Esophagus muscularis mucosa (tissue), 4 donors: ENCODE measurements at regions not wholly inside any gene's neighbourhood (a gene's known extent, or its start where the extent isn't known, plus 50 kb on each side); places are given as distances from the start of the nearest gene placed in this dataset.

ENCODE experiments used
- DNase-seq: peaks from one replicate; pipeline ENCODE4 v3.0.0-alpha.2; 2017; ENCODE audit errors: extremely low spot score
- H3K27ac ChIP-seq, 4 donors: fragments of 200-600 bp; sonication (generic); replicated peaks in 1 of 4; 1 replicate in 3 of 4; 2 replicates in 1 of 4; pipeline ENCODE4 v1.5.1; 2016 to 2019; ENCODE audit warnings: mild to moderate bottlenecking in 1 of 4
- H3K27me3 ChIP-seq, 4 donors: fragments of 200-600 bp; sonication (generic); one replicate each; pipeline versions ENCODE4 v1.5.1 to v1.6.0; 2016 to 2019
- H3K36me3 ChIP-seq, 4 donors: fragments of 200-600 bp; sonication (generic); one replicate each; pipeline ENCODE4 v1.5.1; 2016 to 2019
- H3K4me1 ChIP-seq, 4 donors: fragments of 200-600 bp; sonication (generic); one replicate each; pipeline ENCODE4 v1.5.1; 2016 to 2019
- H3K4me3 ChIP-seq, 4 donors: fragments of 200-600 bp; sonication (generic); 1 replicate in 2 of 4; 2 replicates in 2 of 4; pipeline ENCODE4 v1.5.1; 2016 to 2019; ENCODE audit warnings: mild to moderate bottlenecking in 4 of 4, moderate library complexity in 1 of 4
- H3K9me3 ChIP-seq, 4 donors: fragments of 200-600 bp; sonication (generic); 1 replicate in 3 of 4; 2 replicates in 1 of 4; pipeline ENCODE4 v1.5.1; 2016 to 2019
- EP300 ChIP-seq: sonication (generic); formaldehyde crosslinking; IDR thresholded peaks from one replicate; pipeline ENCODE4 v1.6.1; 2017; ENCODE audit warnings: antibody characterized with exemption
- POLR2A ChIP-seq: fragments of 450-650 bp; IDR thresholded peaks from one replicate; pipeline ENCODE4 v1.6.1; 2017; ENCODE audit warnings: antibody characterized with exemption, moderate library complexity, mild to moderate bottlenecking, low read depth
- POLR2AphosphoS5 ChIP-seq, 2 donors: sonication (generic); formaldehyde crosslinking; IDR thresholded peaks; one replicate each; pipeline ENCODE4 v1.6.1; 2017; ENCODE audit warnings: antibody characterized with exemption in 2 of 2
- WGBS: methylation state at CpG from one replicate; pipeline ENCODE4 v1.1.5; 2018; 5-methylcytosine and 5-hydroxymethylcytosine counted together
- intact Hi-C: fragments of 100-400 bp; cut with DNase I; formaldehyde crosslinking; loops from one replicate; pipeline ENCODE4 v1.15.1; 2023
- TF ChIP-seq, protein P1 (sequence below), 3 experiments: fragments of 200-600 bp in 2 of 3; fragments of 450-650 bp in 1 of 3; sonication (generic) in 2 of 3; IDR thresholded peaks; one replicate each; pipeline ENCODE4 v1.5.1; 2017 to 2019; ENCODE audit warnings: antibody characterized with exemption in 3 of 3, mild to moderate bottlenecking in 2 of 3, moderate library complexity in 1 of 3

DNA sequence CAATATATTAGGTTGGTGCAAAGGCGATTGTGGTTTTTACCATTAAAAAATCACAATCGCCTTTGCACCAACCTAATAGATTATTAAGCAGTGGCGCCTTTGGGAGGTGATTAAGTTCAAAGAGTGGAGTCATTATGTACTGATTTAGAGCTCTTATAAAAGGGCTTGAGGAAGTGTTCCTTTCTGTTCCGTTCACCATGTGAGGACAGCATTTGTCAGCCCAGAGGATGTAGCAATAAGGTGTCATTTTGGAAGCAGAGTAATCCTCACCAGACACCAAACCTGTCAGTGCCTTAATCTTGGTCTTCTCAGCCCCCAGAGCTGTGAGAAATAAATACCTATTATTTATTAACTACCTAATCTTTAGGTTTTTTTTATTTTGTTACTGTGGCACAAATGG, 542.1 kb upstream of the MAN1A1 start:
- Histone ChIP-seq H3K27me3 (no peaks in the 10 kb centered on the region), H3K4me3 (no peak overlapping the region), H3K4me1 (peaks cover 0 to 5% (median 0%) of the 10 kb centered on the region in 4 donors), H3K36me3 (no peaks in the 10 kb centered on the region), H3K9me3 (no peaks in the 10 kb centered on the region), H3K27ac (no peak overlapping the region)
- intact Hi-C loops: no loop called here
- WGBS: 87% methylated on average over 4 of the region's 4 CpGs
- TF ChIP-seq POLR2AphosphoS5 (IDR thresholded peaks at IDR 0.05) (no peak), EP300 (no peak), POLR2A (no peak)
- TF ChIP-seq, protein P1, sequence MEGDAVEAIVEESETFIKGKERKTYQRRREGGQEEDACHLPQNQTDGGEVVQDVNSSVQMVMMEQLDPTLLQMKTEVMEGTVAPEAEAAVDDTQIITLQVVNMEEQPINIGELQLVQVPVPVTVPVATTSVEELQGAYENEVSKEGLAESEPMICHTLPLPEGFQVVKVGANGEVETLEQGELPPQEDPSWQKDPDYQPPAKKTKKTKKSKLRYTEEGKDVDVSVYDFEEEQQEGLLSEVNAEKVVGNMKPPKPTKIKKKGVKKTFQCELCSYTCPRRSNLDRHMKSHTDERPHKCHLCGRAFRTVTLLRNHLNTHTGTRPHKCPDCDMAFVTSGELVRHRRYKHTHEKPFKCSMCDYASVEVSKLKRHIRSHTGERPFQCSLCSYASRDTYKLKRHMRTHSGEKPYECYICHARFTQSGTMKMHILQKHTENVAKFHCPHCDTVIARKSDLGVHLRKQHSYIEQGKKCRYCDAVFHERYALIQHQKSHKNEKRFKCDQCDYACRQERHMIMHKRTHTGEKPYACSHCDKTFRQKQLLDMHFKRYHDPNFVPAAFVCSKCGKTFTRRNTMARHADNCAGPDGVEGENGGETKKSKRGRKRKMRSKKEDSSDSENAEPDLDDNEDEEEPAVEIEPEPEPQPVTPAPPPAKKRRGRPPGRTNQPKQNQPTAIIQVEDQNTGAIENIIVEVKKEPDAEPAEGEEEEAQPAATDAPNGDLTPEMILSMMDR (IDR thresholded peaks at IDR 0.05): no peak
- DNase-seq: no peak

DNA sequence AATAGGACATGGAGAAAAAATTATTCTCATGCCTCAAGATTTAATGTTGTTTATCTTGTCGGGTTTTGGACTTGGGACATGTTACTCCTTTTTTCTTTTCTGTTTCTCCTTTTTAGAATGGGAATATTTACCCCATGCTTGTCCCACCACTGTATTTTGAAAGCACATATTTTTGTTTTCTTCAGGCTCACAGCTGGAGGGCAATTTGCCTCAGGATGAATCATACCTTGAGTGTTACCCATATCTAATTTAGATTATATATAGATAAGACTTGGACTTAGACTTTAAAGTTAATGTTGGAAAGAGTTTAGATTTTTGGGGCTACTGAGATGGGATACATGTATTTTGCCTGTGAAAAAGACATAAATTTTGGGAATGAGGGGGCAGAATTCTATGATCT, 541.6 kb upstream of the MAN1A1 start:
- TF ChIP-seq EP300: no peak
- no peak for TF ChIP-seq POLR2AphosphoS5 (IDR thresholded peaks at IDR 0.05)
- TF ChIP-seq POLR2A: no peak
- TF ChIP-seq, protein P1 (IDR thresholded peaks at IDR 0.05): no peak
- no peak for DNase-seq

DNA sequence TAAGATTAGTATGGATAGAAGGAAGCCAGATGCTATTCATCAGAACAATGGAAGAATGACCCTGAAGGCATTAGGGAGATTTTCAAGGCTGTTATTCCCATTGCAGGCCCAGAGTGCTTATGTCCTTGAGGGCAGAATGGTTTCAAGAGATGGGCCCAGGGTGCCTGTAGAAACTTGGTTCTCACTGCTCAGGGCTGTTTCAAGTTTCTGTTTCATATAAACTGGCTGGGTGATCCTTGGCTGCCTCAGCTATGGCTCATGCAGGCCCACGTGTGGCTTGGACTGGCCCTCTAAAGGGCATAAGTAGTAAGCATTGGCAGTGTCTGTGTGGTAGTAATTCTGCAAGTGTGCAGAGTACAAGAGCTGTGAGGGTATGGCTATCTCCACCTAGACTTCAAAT, 540.9 kb upstream of the MAN1A1 start:
- Histone ChIP-seq H3K36me3 (no peaks in the 10 kb centered on the region), H3K27ac (no peak overlapping the region), H3K4me3 (no peak overlapping the region), H3K9me3 (no peaks in the 10 kb centered on the region), H3K4me1 (peaks cover 0 to 5% (median 0%) of the 10 kb centered on the region in 4 donors), H3K27me3 (no peaks in the 10 kb centered on the region)
- TF ChIP-seq POLR2A: no peak
- TF ChIP-seq, protein P1 (IDR thresholded peaks at IDR 0.05): no peak
- TF ChIP-seq EP300: no peak
- no peak for TF ChIP-seq POLR2AphosphoS5 (IDR thresholded peaks at IDR 0.05)
- WGBS: 55% methylated on average over 1 of the region's 1 CpG
- intact Hi-C loops: no loop called here
- DNase-seq: no peak

More for the DNA sequence above, 541.6 kb upstream of the MAN1A1 start:
- H3K4me1 ChIP-seq: peaks cover 0 to 5% (median 0%) of the 10 kb centered on the region in 4 donors
- no peak overlapping the region for H3K27ac ChIP-seq
- H3K9me3 ChIP-seq: no peaks in the 10 kb centered on the region
- intact Hi-C loops: no loop called here
- no peaks in the 10 kb centered on the region for H3K27me3 ChIP-seq
- no peaks in the 10 kb centered on the region for H3K36me3 ChIP-seq
- H3K4me3 ChIP-seq: no peak overlapping the region
- WGBS: 87% methylated on average over 1 of the region's 1 CpG

DNA sequence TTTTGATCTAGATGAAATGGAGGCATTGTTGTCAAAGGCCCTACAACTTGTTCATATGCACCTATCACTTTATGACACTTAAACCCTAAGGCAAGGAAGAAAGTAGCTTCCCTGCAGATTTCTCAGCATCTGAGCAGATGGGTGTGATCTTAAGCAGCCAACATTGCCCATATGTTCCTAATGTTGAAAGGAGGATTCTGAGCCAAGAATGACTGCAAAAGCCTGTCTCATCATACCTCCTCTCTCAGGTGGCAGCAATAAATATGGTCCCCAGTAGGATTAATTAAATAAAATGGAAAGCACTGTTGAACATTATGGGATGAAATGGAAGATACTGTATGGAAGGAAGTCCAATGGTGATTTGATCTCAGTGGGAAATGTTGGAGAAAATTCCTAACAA, 538.1 kb upstream of the MAN1A1 start:
- intact Hi-C loops: no loop called here
- Histone ChIP-seq H3K4me3 (no peak overlapping the region), H3K4me1 (peaks cover 0 to 5% (median 0%) of the 10 kb centered on the region in 4 donors), H3K9me3 (no peaks in the 10 kb centered on the region), H3K27me3 (no peaks in the 10 kb centered on the region), H3K36me3 (no peaks in the 10 kb centered on the region), H3K27ac (no peak overlapping the region)
- no peak for DNase-seq
- TF ChIP-seq POLR2AphosphoS5 (IDR thresholded peaks at IDR 0.05): no peak
- no peak for TF ChIP-seq EP300
- TF ChIP-seq, protein P1 (IDR thresholded peaks at IDR 0.05): no peak
- TF ChIP-seq POLR2A: no peak

DNA sequence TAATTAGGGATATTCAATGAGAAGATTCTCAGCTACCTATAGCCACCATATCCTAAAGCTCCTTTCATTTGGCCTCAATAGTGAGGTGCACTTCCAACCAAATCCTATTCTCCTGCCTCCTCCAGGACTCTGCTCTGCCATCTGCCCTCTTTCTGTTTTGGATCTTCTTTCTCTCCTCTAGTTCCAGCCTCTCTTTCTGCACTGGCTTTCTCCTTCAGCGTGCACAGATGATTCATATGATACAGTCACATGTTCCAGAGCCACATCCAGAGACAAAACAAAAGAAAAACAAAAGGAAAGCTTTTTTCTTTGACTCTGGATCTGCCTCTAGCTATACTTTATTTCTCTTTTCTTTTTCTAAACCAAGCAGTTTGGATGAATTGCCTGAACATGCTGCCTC, 531.9 kb upstream of the MAN1A1 start:
- H3K27me3 ChIP-seq: no peaks in the 10 kb centered on the region
- H3K36me3 ChIP-seq: no peaks in the 10 kb centered on the region
- no peak for TF ChIP-seq EP300
- no peak for TF ChIP-seq POLR2AphosphoS5 (IDR thresholded peaks at IDR 0.05)
- TF ChIP-seq, protein P1 (IDR thresholded peaks at IDR 0.05): no peak
- no peak for TF ChIP-seq POLR2A
- WGBS: 63% methylated on average over 1 of the region's 1 CpG
- no peaks in the 10 kb centered on the region for H3K9me3 ChIP-seq
- no peak overlapping the region for H3K4me3 ChIP-seq
- DNase-seq: no peak
- no peak overlapping the region for H3K27ac ChIP-seq
- peaks cover 0 to 8% (median 3%) of the 10 kb centered on the region in 4 donors for H3K4me1 ChIP-seq
- intact Hi-C loops: no loop called here
